RCC 7860 (cell line): ENCODE measurements at regions not wholly inside any gene's neighbourhood (a gene's known extent, or its start where the extent isn't known, plus 50 kb on each side); places are given as distances from the start of the nearest gene placed in this dataset.

Source experiments
- DNase-seq: peaks from one replicate; pipeline ENCODE4 v3.0.0-alpha.2; 2015; ENCODE audit warnings: low spot score
- FAIRE-seq: peaks from 2 replicates; lab custom pipeline; 2012; peaks lifted over from hg19 to GRCh38; lab: Jason Lieb, UNC

DNA sequence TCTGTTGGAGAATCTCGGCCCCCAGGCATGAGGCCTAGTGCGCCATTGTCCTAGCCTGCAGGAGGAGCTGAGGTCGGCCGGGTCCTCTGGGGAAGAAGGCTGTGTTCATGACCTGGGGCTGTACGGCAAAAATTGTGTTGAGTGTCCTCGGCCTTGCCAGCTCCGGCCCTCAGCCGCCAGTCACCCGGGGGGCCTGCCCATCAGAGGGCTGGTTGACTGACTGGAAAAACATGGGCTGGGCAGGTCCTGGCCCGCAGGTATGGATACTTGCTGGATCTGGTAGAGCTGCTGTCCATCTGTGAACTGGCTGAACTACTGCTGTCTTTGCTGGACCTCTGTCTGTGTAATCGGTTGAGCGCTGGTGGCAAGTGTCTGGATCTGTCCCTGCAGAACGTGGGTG, 136.7 kb upstream of the GAS1 start:
- FAIRE-seq (no peak), DNase-seq (no peak)

DNA sequence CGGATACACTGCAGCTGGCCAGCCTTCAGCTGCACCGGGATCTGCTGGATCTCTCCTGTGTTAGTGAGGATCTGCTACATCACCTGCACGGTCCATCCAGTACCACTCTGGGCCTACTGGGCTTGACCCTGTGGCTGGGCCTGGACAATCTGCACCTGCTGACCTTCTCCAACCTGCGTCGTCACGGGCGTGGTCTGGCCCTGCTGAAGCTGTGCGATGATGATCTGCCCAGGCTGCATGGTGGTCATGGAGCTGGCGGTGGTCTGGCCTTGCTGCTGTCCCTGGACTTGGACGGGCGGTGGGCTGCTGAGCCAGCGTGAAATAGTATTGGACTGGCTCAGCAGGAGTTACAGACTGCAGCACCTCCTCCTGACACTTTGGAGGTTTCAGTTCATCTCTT, 137.1 kb upstream of the GAS1 start:
- no peak for DNase-seq
- FAIRE-seq, result no peak

GRCh38 chr9:87085073-87085472, 137.8 kb upstream of the GAS1 start:
- DNase-seq (no peak), FAIRE-seq (no peak)

- DNase-seq, result no peak
- no peak for FAIRE-seq
Observed at GRCh38 chr9:87085521-87085920, 138.2 kb upstream of the GAS1 start.

- DNase-seq (no peak), FAIRE-seq (no peak)
Observed at GRCh38 chr9:87086221-87086818, 139.0 kb upstream of the GAS1 start.

- DNase-seq (no peak), FAIRE-seq (no peak)
Observed at GRCh38 chr9:87087197-87087596, 139.9 kb upstream of the GAS1 start.

- FAIRE-seq, result no peak
Observed at GRCh38 chr9:87088192-87088591, 140.9 kb upstream of the GAS1 start.

GRCh38 chr9:87088621-87089365, 141.5 kb upstream of the GAS1 start:
- FAIRE-seq (no peak), DNase-seq (no peak)

More at GRCh38 chr9:87088192-87088591, 140.9 kb upstream of the GAS1 start:
- no peak for DNase-seq

DNA sequence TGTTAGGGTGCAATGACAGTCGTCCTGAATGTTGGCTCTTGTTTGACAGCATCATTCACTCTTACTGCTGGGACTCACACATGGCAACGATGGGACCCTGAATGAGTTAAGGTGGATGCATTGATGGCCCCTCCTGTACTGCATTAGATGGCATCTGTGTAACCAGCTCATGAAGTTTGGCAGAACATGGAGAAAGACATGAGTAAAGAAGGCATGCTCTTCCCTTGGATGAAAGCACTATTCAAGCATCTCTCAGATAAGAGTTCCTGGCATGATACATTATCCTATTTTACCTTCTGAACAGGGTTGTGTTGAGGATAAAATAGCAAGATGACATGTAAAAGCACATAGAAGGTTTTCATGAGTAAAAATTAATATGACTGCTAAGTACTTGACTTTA, 142.2 kb upstream of the GAS1 start:
- FAIRE-seq, result no peak

GRCh38 chr9:87089929-87090328, 142.6 kb upstream of the GAS1 start:
- FAIRE-seq, result no peak
- no peak for DNase-seq

More for the DNA sequence above, 142.2 kb upstream of the GAS1 start:
- DNase-seq, result no peak

- FAIRE-seq, result no peak
Observed at GRCh38 chr9:87093777-87094176, 146.5 kb upstream of the GAS1 start.

DNA sequence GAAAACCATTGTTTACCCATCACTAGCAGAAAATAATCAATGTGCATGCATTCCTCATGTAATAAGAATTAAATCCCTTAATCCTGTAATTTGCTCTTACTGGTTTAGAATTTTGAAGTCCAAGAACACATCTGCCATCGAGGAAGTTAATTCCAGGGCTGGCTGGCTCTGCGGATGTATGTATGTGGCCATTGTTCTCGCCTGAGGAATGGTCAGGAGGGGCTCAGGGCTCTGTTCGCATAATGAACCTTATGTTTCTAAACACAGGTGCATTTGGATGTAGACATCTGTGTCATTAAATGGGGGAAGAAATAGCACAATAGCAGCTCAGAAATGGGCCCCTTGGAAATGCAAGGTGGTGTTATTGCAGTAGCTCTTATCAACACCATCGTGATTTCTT, 148.6 kb upstream of the GAS1 start:
- FAIRE-seq (no peak), DNase-seq (no peak)

More at GRCh38 chr9:87093777-87094176, 146.5 kb upstream of the GAS1 start:
- DNase-seq, result no peak

DNA sequence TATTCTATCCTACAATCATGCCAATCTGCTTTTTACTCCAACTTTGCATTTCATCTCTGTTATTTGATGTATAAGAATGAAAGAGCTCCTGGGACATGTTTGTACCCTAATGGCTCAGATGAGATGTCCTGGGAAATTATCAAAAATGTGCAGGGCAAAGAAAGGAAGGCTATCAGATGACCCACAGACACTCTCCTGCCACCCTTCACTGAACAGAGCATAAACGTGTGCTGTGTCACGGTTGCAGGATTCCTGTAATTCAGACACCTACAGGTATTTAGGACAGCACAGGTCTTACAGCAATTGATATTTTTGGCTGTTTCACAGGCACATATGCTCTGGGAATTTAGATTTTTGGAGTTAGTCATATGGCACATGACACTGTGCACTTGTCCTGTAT, 149.2 kb upstream of the GAS1 start:
- FAIRE-seq (no peak), DNase-seq (no peak)

GRCh38 chr9:87097238-87097637, 149.9 kb upstream of the GAS1 start:
- DNase-seq, result no peak
- FAIRE-seq, result no peak

DNA sequence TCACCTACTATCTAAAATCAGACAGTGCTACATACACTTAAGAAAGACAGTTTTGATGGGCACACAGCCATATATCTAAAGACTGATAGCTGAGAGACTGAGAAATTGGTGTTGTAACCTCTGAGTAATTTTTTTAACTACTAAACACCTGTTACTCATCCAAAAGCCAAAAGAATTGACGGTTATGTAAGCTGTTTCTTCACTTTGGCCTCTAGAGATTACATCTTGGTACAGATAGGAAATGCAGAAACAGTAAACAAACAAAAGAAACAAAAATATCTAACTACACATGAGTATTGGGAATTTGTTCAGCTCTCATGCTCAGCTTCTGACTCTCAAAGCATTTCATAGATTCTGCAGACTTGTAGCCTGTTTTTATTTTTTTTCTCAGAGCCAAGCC, 152.1 kb upstream of the GAS1 start:
- no peak for FAIRE-seq
- DNase-seq, result no peak

- FAIRE-seq (no peak), DNase-seq (no peak)
Observed at GRCh38 chr9:87100001-87100400, 152.7 kb upstream of the GAS1 start.

GRCh38 chr9:87102126-87102525, 154.8 kb upstream of the GAS1 start:
- FAIRE-seq (no peak), DNase-seq (no peak)

DNA sequence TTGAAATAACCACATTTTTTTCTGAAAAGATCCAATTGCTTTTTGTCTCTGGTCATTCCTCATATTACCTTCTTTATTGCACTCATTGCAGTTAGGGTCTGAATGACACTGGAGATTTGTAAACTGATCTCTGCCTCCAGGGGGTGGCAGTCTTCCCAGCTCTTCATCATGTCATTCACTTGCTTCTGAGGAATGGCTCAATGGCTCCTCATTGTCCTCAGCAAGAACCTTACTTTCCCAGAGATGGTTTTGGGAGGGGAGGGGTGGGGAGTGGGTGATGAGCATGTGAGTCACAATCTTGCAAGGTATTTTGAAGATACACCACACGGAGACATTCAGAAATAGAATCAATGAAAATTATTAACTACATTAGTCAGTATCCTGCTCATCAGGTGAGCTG, 159.8 kb upstream of the GAS1 start:
- FAIRE-seq (peak; percentile 91), DNase-seq (peak; percentile 88)

- no peak for FAIRE-seq
- DNase-seq, result no peak
Observed at GRCh38 chr9:87108661-87109060, 161.4 kb upstream of the GAS1 start.

GRCh38 chr9:87109231-87109631, 161.9 kb upstream of the GAS1 start:
- DNase-seq (no peak), FAIRE-seq (no peak)

GRCh38 chr9:87109851-87110250, 162.5 kb upstream of the GAS1 start:
- peak; percentile 80 for FAIRE-seq
- DNase-seq, result peak; percentile 43

DNA sequence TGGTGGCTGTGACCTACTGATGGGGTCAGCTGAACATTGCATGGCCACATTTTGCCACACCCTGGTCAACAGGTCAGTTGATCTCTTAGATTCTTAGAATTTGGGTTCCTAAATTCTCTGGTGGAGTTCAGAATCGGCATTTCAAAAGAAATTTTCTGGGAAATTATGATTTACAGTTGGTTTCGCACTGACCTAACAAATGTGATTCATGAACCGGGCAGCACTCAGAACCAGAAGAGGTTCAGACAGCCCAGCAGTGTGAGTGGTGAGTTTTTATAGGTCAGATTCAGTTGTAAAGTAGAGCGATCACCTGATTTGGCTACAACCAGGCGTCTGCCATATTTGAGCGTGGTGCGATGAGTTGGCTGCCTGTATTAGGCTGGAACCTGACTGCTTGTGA, 163.7 kb upstream of the GAS1 start:
- FAIRE-seq, result no peak

DNA sequence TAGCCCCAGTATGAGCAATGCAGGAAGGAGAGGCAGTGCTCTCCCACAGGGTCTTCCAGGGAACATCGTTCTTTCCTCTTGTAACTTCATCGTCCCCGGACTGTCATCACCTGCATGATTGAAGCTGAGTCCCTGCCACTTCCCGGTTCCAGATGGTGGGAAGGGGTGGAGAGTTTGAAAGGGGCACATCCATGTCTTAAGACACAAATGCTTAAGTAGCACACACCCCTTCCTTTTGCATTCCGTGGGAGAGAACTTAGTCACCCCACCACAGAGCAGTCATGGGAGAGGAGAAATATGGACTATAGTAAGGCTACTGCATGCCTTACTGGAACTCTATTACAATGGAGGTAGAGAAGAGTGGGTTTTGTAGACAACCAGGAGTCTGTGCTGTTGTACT, 165.3 kb upstream of the GAS1 start:
- no peak for DNase-seq
- FAIRE-seq, result no peak

More for the DNA sequence above, 163.7 kb upstream of the GAS1 start:
- DNase-seq, result no peak
